ENCODE measurements at regions not wholly inside any gene's neighbourhood (a gene's known extent, or its start where the extent isn't known, plus 50 kb on each side); places are given as distances from the start of the nearest gene placed in this dataset.

- intact Hi-C loops (cut with DNase I) = no loop called here
- DNase-seq (ENCODE audit: low spot score) = no peak
Observed at GRCh38 chr10:83932245-83932644, 207.1 kb upstream of the GHITM start.

- DNase-seq (ENCODE audit: low spot score) = no peak
- intact Hi-C loops (cut with DNase I) = no loop called here
Observed at GRCh38 chr10:83934062-83934461, 205.2 kb upstream of the GHITM start.

GRCh38 chr10:83934641-83935338, 204.5 kb upstream of the GHITM start:
- intact Hi-C loops (cut with DNase I) = no loop called here
- no peak for DNase-seq (ENCODE audit: low spot score)

- no peak for DNase-seq (ENCODE audit: low spot score)
- intact Hi-C loops (cut with DNase I) = no loop called here
Observed at GRCh38 chr10:83935339-83935736, 204.0 kb upstream of the GHITM start.

- no peak for DNase-seq (ENCODE audit: low spot score)
- intact Hi-C loops (cut with DNase I) = no loop called here
Observed at GRCh38 chr10:83935911-83936310, 203.4 kb upstream of the GHITM start.

- DNase-seq (ENCODE audit: low spot score) = no peak
- intact Hi-C loops (cut with DNase I) = no loop called here
Observed at GRCh38 chr10:83937161-83937560, 202.1 kb upstream of the GHITM start.

GRCh38 chr10:83937826-83938225, 201.5 kb upstream of the GHITM start:
- no peak for DNase-seq (ENCODE audit: low spot score)
- intact Hi-C loops (cut with DNase I) = no loop called here

- intact Hi-C loops (cut with DNase I) = no loop called here
- DNase-seq (ENCODE audit: low spot score) = no peak
Observed at GRCh38 chr10:83941189-83941588, 198.1 kb upstream of the GHITM start.

- intact Hi-C loops (cut with DNase I) = no loop called here
- DNase-seq (ENCODE audit: low spot score) = no peak
Observed at GRCh38 chr10:83942410-83942809, 196.9 kb upstream of the GHITM start.

GRCh38 chr10:83943049-83943448, 196.3 kb upstream of the GHITM start:
- no peak for DNase-seq (ENCODE audit: low spot score)

GRCh38 chr10:83943920-83944319, 195.4 kb upstream of the GHITM start:
- intact Hi-C loops (cut with DNase I) = no loop called here
- DNase-seq (ENCODE audit: low spot score) = no peak

More at GRCh38 chr10:83943049-83943448, 196.3 kb upstream of the GHITM start:
- intact Hi-C loops (cut with DNase I) = no loop called here

GRCh38 chr10:83945982-83946718, 193.2 kb upstream of the GHITM start:
- no peak for DNase-seq (ENCODE audit: low spot score)
- intact Hi-C loops (cut with DNase I) = no loop called here

GRCh38 chr10:83952314-83952713, 187.0 kb upstream of the GHITM start:
- intact Hi-C loops (cut with DNase I) = no loop called here
- no peak for DNase-seq (ENCODE audit: low spot score)

- no peak for DNase-seq (ENCODE audit: low spot score)
- intact Hi-C loops (cut with DNase I) = no loop called here
Observed at GRCh38 chr10:83953589-83953988, 185.7 kb upstream of the GHITM start.

GRCh38 chr10:83954193-83954799, 185.0 kb upstream of the GHITM start:
- intact Hi-C loops (cut with DNase I) = no loop called here
- no peak for DNase-seq (ENCODE audit: low spot score)

GRCh38 chr10:83955406-83955805, 183.9 kb upstream of the GHITM start:
- intact Hi-C loops (cut with DNase I) = no loop called here
- DNase-seq (ENCODE audit: low spot score) = no peak

- DNase-seq (ENCODE audit: low spot score) = no peak
- intact Hi-C loops (cut with DNase I) = no loop called here
Observed at GRCh38 chr10:83957168-83957947, 182.0 kb upstream of the GHITM start.

GRCh38 chr10:83959328-83959727, 180.0 kb upstream of the GHITM start:
- intact Hi-C loops (cut with DNase I) = no loop called here
- DNase-seq (ENCODE audit: low spot score) = no peak

- intact Hi-C loops (cut with DNase I) = no loop called here
- no peak for DNase-seq (ENCODE audit: low spot score)
Observed at GRCh38 chr10:83960125-83960524, 179.2 kb upstream of the GHITM start.

GRCh38 chr10:83961620-83962019, 177.7 kb upstream of the GHITM start:
- intact Hi-C loops (cut with DNase I) = no loop called here
- no peak for DNase-seq (ENCODE audit: low spot score)

Data from posterior vena cava (tissue), 2 donors.